Spinal cord (tissue), 9 donors: ENCODE measurements at regions not wholly inside any gene's neighbourhood (a gene's known extent, or its start where the extent isn't known, plus 50 kb on each side); places are given as distances from the start of the nearest gene placed in this dataset.
"Not testable (repeated sequence)": the region's sequence is repeated elsewhere in the genome, so short reads cannot be mapped to it uniquely, and the experiment has no call there.

ENCODE experiments used
- DNase-seq, 6 donors: peaks; one replicate each; pipeline versions ENCODE4 v3.0.0 to v3.0.0-alpha.2; 2013 to 2015; ENCODE audit warnings: low spot score in 6 of 6, low read depth in 4 of 6
- H3K27ac ChIP-seq: one replicate; pipeline ENCODE4 v1.5.1; 2013; ENCODE audit warnings: low read depth, low read length, control low read depth
- H3K27me3 ChIP-seq: one replicate; pipeline ENCODE4 v1.6.1; 2013; ENCODE audit warnings: low read length; ENCODE audit not compliant: control insufficient read depth, insufficient read depth
- H3K36me3 ChIP-seq: one replicate; pipeline ENCODE4 v1.6.1; 2013; ENCODE audit warnings: low read length; ENCODE audit not compliant: control insufficient read depth, insufficient read depth
- H3K4me1 ChIP-seq: one replicate; pipeline ENCODE4 v1.6.1; 2013; ENCODE audit warnings: low read length; ENCODE audit not compliant: control insufficient read depth, insufficient read depth
- H3K4me3 ChIP-seq: one replicate; pipeline ENCODE4 v1.5.1; 2013; ENCODE audit warnings: low read depth, low read length, control low read depth
- H3K9me3 ChIP-seq: one replicate; pipeline ENCODE4 v1.6.1; 2013; ENCODE audit warnings: low read length; ENCODE audit not compliant: control insufficient read depth, insufficient read depth
- WGBS: methylation state at CpG from one replicate; pipeline ENCODE4 v1.1.5; 2013; ENCODE audit warnings: missing lambda C conversion rate; ENCODE audit not compliant: insufficient coverage; 5-methylcytosine and 5-hydroxymethylcytosine counted together
- donor health status: healthy.

DNA sequence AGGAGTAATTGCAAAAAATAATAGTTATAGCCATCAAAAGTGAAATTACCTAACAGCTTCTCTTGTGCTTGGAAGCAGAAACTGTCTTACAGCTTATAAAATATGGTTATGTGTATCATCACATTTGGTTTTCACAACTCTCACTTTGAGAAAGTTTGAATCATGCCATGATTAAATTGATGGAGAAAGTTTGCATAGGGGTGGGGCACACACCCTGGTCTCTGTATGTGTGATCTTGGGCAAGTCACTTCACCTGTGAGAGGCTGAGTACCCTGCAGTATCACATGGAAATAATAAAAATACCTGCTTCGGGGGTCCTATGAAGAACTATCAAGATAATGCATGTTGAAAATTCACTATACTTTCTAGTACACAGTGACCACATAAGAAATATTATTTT lies 471.4 kb downstream of the RAP2B start:
- no CpG with 5 or more reads among the region's 1 CpG for WGBS

DNA sequence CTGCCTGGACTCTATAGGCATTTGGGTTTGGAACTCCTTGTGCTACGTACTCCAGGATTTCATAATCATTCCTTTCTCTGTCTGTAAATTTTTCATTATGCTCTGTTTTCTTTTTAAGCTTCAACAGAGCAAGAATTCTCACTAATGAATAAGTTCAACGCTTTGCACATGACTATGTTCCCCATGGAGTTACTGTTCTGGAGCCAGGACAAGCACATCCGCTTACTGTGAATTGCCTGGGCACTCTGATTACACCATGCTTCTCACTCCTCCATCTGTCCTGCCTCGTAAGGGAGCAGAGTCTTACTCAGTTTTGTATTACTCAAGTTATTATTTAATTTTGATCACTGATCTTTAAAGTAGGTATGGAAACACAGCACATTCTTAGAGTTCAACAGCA lies 472.7 kb downstream of the RAP2B start:
- no peak overlapping the region for H3K4me3 ChIP-seq
- H3K4me1 ChIP-seq: no peaks in the 10 kb centered on the region
- no peaks in the 10 kb centered on the region for H3K36me3 ChIP-seq
- WGBS: 88% methylated on average over 3 of the region's 4 CpGs
- no peak overlapping the region for H3K27ac ChIP-seq
- H3K27me3 ChIP-seq: no peaks in the 10 kb centered on the region
- no peak for DNase-seq
- H3K9me3 ChIP-seq: no peaks in the 10 kb centered on the region

More for the DNA sequence above, 471.4 kb downstream of the RAP2B start:
- Histone ChIP-seq H3K4me3 (no peak overlapping the region), H3K9me3 (no peaks in the 10 kb centered on the region), H3K4me1 (no peaks in the 10 kb centered on the region), H3K36me3 (no peaks in the 10 kb centered on the region), H3K27me3 (no peaks in the 10 kb centered on the region), H3K27ac (no peak overlapping the region)
- no peak for DNase-seq

DNA sequence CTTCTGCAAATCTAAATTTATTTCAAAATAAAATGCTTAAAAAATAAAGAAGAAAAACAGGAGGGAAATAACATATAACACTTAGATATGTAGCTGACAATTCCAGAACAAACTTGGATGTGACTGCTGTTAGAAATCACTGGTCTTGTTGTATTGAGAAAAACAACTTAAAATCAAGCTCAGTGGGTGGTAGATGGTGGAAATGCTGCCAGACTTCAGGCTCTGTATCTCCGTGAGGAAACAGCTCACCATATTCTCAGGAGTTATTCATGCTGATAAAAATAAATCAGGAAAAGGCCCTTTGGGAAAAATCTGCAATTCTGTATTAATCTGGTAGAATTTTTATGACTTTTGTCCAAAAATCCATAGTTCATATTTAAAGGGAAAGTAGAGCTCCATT lies 477.6 kb downstream of the RAP2B start:
- peak in 2 of 6 donors; percentile 49 to 63 for DNase-seq
- WGBS: no CpG with 5 or more reads among the region's 1 CpG
- no peaks in the 10 kb centered on the region for H3K4me1 ChIP-seq
- H3K9me3 ChIP-seq: no peaks in the 10 kb centered on the region
- no peak overlapping the region for H3K4me3 ChIP-seq
- H3K27me3 ChIP-seq: no peaks in the 10 kb centered on the region
- no peaks in the 10 kb centered on the region for H3K36me3 ChIP-seq
- no peak overlapping the region for H3K27ac ChIP-seq

DNA sequence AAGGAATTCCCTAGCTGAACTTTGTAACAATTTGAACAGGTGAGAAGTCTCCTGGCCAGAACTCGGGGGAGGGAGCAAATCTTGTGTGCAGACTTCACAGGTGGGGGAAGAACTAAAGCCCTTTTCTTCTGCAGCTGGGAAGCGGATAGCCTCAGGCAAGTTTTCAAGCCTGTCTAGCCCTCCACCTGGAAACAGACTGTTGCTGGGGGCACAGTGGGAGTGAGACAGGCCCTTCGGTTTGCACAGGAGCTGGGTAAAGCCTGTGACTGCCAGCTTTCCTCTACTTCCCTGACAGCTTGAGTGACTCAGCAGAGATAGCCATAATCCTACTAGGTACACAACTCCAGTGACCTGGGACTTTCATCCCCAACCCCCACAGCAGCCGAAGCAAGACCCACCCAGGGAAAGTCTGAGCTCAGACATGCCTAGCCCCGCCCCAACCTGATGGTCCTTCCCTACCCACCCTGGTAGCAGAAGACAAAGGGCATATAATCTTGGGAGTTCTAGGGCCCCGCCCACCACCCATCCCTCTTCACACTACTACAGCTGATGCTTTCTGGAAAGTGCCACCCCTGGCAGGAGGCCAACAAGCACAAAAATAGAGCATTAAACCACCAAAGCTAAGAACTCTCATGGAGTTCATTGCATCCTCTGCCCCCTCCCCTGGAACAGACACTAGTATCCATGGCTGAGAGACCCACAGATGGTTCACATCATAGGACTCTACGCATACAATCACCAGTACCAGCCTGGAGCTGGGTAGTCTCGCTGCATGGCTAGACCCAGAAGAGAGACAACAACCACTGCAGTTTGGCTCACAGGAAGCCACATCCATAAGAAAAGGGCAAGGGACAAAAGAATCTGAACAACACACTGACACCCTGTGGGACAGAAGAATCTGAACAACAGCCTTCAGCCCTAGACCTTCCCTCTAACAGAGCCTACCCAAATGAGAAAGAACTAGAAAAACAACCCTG lies 479.0 kb downstream of the RAP2B start:
- 78% methylated on average over 8 of the region's 8 CpGs for WGBS
- Histone ChIP-seq H3K27me3 (no peaks in the 10 kb centered on the region), H3K4me3 (no peak overlapping the region), H3K4me1 (no peaks in the 10 kb centered on the region), H3K27ac (no peak overlapping the region), H3K9me3 (no peaks in the 10 kb centered on the region), H3K36me3 (no peaks in the 10 kb centered on the region)
- DNase-seq: no peak

DNA sequence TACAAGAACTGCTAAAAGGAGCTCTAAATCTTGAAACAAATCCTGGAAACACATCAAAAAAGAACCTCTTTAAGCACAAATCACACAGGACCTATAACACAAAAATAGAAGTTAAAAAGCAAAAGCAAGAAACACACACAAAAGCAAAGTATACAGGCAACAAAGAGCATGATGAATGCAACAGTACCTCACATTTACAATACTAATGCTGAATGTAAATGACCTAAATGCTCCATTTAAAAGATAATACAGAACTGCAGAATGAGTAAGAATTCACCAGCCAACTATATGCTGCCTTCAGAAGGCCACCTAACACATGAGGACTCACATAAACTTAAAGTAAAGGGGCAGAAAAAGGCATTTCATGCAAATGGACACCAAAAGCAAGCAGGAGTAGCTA lies 478.6 kb upstream of the ARHGEF26 start:
- not testable (repeated sequence) for H3K9me3 ChIP-seq, H3K4me3 ChIP-seq, DNase-seq, H3K36me3 ChIP-seq, H3K27me3 ChIP-seq, H3K4me1 ChIP-seq, H3K27ac ChIP-seq

DNA sequence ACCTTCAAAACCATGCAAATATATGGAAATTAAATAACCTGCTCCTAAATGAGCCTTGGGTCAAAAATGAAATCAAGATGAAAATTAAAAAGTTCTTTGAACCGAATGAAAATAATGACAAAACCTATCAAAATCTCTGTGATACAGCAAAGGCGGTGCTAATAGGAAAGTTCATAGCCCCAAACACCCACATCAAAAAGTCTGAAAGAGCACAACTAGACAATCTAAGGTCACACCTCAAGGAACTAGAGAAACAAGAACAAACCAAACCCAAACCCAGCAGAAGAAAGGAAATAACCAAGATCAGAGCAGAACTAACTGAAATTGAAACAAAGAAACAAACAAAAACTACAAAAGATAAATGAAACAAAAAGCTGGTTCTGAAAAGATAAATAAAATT lies 477.7 kb upstream of the ARHGEF26 start:
- DNase-seq, H3K27ac ChIP-seq, H3K9me3 ChIP-seq, H3K36me3 ChIP-seq, H3K27me3 ChIP-seq, H3K4me1 ChIP-seq, H3K4me3 ChIP-seq: not testable (repeated sequence)
- WGBS: no CpG with 5 or more reads among the region's 2 CpGs

DNA sequence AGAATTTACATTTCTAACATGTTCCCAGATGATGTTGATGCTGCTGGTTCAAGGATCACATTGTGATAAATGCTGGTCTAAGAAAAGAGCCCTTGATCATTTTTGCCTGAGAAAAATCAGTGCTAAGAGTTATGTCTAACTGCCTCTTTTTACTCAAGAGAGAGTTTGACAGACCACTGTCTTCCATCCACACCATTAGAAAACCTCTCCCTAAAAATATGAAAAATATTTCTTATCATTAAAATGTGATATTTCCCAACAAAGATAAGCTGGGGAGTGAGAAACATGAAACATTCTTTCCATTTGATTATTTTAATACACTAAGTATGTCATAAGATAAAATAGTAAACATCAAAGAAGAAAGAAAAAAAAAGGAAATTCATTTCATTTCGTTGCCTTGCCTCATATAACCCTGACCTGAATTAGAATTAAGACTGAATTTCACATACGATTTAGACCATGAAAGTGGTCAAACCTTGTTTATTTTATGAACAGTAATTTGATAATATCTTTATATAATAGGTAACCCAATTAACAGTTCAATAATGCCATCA lies 471.8 kb upstream of the ARHGEF26 start:
- Histone ChIP-seq H3K27me3 (no peaks in the 10 kb centered on the region), H3K4me3 (no peak overlapping the region), H3K9me3 (no peaks in the 10 kb centered on the region), H3K27ac (no peak overlapping the region), H3K36me3 (no peaks in the 10 kb centered on the region), H3K4me1 (no peaks in the 10 kb centered on the region)
- DNase-seq: no peak
- no CpG with 5 or more reads among the region's 2 CpGs for WGBS

DNA sequence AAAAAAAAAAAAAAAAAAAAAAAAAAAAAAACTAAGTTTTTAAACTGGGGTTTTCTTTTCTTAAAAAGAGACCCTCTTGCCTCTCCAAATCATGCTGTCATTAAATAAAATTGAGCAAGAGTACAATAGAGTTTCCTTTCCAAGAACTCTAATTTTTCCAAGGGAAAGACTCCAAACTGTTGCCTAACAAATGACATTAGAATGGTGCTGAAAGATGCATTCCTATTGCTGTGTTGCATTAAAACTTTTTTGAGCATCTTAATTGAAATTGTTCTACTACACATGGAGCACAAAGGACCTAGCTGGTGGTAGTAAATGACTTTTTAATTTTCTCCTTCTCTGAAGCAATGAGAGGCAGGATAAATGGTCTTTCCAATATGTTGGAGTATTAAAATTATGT lies 469.1 kb upstream of the ARHGEF26 start:
- no peaks in the 10 kb centered on the region for H3K9me3 ChIP-seq
- no peaks in the 10 kb centered on the region for H3K4me1 ChIP-seq
- H3K4me3 ChIP-seq: no peak overlapping the region
- no peak for DNase-seq
- H3K36me3 ChIP-seq: no peaks in the 10 kb centered on the region
- no peak overlapping the region for H3K27ac ChIP-seq
- no peaks in the 10 kb centered on the region for H3K27me3 ChIP-seq

DNA sequence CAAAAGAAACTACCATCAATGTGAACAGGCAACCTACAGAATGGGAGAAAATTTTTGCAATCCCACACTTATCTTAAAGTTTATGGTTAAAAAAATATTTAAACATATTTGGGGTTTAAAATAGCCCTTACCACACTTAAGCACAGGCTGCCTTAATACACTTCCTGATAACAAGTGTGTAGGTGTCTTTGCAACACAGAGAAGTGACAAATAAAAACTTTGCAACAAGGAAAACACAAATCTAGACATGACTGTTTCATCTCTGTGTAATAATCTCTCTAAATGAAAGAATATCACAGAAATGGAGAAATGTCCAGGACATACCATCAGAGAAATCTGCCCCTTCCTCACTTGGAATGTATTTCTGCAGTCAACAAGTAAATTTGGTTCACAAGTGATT lies 464.1 kb upstream of the ARHGEF26 start:
- no peak overlapping the region for H3K4me3 ChIP-seq
- no peaks in the 10 kb centered on the region for H3K27me3 ChIP-seq
- no peaks in the 10 kb centered on the region for H3K4me1 ChIP-seq
- no peak for DNase-seq
- no peak overlapping the region for H3K27ac ChIP-seq
- H3K9me3 ChIP-seq: peaks cover 2% of the 10 kb centered on the region
- no peaks in the 10 kb centered on the region for H3K36me3 ChIP-seq

DNA sequence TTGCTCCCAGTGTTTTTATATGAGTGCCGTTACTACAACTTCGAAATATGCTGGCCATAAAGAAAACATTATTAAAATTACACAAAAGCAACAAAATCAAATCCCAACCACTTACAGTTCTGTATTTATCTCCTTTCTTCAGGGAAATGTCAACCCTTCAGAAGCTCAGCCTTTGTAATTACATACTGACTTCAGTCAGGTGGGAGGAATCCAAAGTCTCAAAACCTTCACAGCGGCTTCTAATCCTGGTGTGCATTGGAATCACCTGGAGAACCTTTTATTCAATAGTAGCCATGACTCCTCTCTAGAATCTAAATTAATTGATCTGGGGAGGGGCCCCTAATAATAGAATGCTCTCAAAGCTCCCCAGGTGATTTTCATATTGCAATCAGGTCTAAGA lies 463.7 kb upstream of the ARHGEF26 start:
- WGBS: no CpG with 5 or more reads among the region's 3 CpGs
- H3K4me1 ChIP-seq: no peaks in the 10 kb centered on the region

More for the DNA sequence above, 463.7 kb upstream of the ARHGEF26 start:
- Histone ChIP-seq H3K9me3 (peaks cover 2% of the 10 kb centered on the region), H3K4me3 (no peak overlapping the region), H3K27ac (no peak overlapping the region), H3K36me3 (no peaks in the 10 kb centered on the region), H3K27me3 (no peaks in the 10 kb centered on the region)
- DNase-seq: no peak
